ENCODE measurements at regions not wholly inside any gene's neighbourhood (a gene's known extent, or its start where the extent isn't known, plus 50 kb on each side); places are given as distances from the start of the nearest gene placed in this dataset.
"Not testable (repeated sequence)": the region's sequence is repeated elsewhere in the genome, so short reads cannot be mapped to it uniquely, and the experiment has no call there.

DNA sequence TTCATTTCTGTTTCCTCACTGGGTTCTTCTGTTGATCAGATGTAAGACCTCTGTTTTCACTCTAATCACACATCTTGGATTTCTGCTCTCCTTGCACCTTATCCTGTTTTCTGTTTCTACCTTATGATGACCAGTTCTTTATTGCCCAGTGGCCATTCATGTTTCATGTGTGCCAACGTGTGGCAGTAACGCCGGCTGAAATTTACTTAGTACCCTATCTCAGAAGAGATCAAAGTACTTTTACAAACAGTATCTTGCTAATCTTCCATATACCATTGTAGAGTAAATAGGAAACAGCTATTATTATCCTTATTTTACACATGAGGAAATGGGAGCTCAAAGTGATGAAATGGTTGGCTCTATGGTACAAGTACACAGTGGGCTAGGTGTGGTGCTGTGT, 74.0 kb downstream of the GATA3 start:
- no peak for DNase-seq (ENCODE audit: low spot score)
- no peak for ATAC-seq

DNA sequence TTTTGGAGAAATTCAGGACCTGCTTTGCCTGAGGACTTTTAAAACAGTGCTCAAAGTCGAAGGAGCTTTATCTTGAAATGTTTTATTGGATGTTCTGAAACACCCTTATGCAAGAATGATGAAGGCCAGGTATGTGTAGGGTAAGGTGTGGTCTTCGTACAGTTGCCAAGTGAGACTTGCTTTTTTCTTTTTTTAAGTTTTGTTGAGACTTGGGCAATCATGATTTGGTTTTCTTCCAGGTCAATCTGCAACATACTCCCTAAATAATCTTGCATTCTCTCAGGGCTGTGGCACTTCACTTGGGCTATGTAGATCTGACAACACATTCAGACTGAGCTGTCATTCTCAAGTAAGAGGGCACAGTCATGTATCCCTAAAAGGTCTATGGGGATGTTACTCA, 75.0 kb downstream of the GATA3 start:
- no peak for DNase-seq (ENCODE audit: low spot score)

DNA sequence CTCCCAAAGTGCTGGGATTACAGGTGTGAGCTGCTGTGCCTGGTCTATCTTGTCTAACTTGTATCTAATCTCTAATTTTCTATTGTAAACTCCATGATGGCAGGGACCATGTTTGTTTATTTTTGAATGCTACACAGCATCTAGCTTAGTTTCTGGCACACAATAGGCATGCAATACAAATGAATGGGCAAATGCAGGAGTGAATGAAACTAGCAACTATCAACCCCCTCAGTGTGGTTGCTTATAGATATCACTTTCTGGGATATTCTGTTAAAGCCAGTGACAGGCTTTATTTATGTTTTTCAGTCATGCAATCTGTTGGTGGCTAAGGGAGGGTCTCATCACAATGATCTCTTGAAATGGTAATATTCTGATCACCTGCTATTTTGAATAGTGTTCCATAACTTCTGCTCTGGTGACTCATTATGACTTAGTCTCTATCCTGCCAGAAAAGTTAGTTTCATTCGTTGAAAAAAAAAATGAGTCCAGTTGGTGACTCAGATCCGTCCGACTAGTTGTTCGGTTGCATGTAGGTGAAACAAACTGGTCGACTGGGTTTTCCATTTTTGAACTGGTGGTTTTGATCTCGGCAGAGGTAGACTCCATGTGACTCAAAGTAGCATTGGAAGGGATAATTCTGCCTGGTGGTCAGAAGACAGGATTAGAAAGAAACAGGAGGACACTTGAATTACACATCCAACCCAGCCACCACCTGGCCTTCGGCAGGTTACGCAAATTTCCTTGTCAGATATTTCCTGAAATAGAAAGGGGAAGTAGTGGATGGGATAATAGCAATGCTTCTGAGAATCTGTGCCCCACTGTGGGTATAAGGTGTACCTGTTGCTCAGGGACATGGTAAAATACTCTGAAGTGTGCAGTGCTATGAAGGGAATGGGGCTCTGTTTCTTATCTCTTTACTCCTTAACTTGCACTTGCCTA, 76.8 kb downstream of the GATA3 start:
- ATAC-seq, result no peak
- no peak for DNase-seq (ENCODE audit: low spot score)

More for the DNA sequence above, 75.0 kb downstream of the GATA3 start:
- ATAC-seq, result no peak

DNA sequence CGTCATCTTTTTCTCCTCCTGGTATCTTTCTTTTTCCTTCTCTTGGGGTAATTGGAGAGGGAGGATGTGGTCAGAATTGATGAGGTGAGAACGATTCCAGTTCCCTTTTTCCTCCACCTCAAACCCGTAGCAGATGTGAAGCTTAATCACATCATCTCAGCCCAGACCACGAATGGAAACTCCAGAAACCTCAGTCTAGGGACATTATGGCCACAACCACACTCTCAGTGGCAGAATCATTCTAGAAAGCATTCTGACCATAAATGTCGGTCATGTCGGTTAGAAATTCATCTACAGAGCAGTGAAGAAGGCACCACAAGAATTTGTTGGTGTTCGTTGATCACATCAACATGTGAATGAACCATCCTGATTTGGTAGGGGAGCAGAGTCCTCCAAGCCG, 78.7 kb downstream of the GATA3 start:
- no peak for ATAC-seq
- DNase-seq (ENCODE audit: low spot score), result no peak

DNA sequence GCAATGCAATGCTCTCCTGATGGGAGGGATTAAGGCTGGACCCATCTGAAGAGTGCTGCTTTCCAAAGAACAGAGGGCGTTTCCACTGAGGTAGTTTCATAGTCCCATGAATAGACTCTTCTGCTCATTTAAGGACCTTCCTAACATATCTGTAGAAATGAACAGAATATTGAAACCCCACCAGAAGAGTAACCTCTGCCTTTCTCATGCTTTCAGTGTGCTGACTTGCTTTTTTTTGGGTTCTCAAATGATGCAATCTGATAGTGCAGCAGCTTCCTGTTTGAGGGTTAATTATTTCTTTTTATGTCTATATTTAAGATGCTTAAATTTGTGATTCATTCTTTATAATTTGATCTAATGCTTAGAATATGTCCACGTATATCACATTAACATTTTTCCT, 82.2 kb downstream of the GATA3 start:
- DNase-seq (ENCODE audit: low spot score) (no peak), ATAC-seq (no peak)

DNA sequence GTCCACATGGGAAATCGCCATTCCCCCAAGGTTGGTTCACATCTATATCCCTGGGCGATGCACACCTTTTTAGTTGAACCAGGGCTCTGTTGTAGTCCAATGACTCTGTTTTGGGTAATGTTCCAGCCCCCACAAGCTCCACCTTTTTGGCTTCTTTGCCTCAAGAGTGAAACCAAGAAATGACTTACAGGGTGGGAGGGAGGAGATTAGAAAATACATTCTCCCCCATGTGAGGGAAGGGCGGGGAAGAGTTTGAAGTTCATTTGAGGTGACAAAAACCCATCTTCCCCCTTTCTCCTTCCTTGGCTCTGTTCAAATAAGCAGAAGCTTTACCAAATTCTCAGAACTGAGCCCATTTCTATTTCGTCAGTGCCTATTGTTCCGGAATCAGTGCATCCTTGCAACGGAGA, 82.8 kb downstream of the GATA3 start:
- no peak for DNase-seq (ENCODE audit: low spot score)
- ATAC-seq, result no peak

DNA sequence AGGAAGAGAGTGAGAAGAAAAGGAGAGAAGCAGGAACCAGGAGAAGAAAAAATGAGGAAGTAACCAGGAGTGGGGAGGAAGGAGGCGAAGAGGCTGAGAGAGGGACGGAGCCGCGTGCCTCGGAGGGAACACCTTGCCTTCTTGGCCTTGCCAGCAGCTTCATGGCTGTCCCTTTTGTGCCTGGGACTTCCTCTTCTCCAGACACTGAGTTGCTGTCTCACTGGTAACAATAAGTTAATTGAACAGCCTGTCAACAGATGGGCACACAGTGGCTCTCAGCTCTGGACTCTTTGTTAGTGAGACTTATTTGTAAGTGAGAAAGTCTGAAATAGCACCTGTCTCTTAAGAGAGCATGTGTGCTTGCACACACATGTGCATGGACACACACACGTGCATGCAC, 83.2 kb downstream of the GATA3 start:
- DNase-seq (ENCODE audit: low spot score), result no peak
- ATAC-seq, result no peak

DNA sequence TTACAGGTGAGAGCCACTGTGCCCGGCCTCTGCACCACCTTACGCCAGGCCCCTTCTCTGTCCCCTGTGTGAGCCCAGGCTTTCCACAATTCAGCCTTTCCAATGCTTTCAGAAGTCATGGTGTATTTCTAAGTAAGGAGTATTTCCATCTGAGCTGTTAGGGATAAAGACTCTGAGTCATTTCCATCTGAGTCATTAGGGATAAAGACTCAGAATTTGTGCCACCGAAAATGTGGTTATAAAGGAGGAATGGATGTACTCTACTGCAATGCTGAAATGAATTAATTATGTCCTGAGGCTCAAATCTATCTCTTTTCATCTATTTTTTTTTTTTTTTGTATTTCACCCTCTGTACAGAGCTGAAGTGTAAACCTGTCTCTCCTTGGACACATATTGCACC, 84.0 kb downstream of the GATA3 start:
- ATAC-seq, result no peak
- no peak for DNase-seq (ENCODE audit: low spot score)

DNA sequence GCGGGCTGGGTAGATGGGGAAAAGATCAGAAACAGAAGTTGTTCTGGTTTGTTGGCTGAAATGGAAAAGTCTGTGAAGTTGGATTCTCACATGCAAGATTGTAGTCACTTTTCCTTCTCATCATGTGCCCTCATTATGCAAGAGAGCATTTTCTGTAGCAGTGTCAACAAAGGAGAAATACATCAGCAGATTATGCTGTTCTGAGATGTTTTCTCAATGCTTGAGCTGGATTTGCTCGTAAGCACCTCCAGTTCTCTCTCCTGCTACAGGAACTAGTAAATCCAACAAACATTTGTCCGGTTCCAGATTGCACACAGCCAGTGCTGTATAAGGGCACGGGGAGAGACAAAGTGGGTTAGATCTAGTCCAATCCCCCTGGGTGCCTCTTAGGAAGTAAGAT, 90.0 kb downstream of the GATA3 start:
- ATAC-seq (no peak), DNase-seq (ENCODE audit: low spot score) (no peak)

DNA sequence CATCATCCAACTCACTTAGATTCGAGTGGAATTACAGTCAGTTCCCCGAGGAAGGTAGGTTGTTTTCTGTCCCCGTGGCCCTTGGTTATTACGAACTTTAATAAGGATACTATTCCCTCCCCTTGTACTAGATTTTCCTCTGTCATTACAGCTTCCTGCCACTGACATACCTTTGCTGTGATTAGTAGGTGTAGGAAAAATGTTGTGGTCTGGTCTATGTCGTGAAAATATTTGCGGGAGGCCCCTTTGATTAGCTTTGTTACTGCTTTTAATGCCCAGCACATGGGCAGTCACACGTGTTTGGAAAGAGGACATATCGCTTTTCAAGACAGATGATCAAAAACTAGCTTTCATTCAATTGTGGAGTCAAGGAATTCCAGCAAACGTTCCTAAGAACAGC, 92.2 kb downstream of the GATA3 start:
- ATAC-seq, result no peak
- DNase-seq (ENCODE audit: low spot score), result no peak

DNA sequence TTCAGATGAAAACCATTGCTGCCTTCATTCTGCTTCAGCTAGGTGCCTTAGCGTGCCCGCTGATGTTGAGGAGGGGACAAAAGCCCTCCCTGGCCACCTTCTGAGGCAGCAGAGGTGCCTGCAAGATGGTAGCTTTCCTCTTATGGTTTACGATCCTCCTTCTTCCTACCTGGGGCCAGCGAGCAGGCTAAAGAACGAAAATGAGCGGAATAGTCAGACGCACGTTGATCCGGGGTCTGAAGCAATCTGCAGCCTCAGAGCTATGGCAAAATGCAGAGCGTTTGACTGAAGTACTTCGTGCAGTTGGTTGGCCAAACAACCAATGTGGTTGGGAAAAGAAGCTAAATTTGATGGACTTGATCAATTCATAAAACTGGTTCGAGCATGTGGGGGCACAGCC, 95.5 kb downstream of the GATA3 start:
- DNase-seq (ENCODE audit: low spot score), result no peak
- ATAC-seq, result no peak

DNA sequence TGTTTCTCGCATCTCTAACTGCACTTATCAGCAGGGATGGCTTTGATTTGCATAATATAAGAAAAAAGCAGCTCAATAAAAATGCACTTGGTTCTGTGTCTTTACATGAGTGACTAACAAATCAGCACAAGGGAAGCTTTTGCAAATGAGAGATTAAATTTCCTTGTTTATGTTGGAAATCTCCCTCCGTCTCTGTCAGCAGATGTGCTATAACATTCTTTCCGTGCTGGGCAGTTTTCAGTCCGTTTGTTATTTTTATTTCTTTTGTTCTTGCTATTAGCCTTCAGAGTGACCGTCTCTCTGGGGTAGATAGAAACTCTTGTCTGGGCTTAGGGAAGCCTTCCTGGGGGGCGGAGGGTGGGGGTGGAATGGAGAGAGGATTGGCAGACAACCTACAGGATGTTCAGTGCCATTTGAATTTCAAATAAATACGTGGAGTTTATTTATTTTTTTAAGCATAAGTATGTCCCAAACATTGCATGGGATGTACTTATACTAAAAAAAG, 96.0 kb downstream of the GATA3 start:
- DNase-seq (ENCODE audit: low spot score) (no peak), ATAC-seq (no peak)

DNA sequence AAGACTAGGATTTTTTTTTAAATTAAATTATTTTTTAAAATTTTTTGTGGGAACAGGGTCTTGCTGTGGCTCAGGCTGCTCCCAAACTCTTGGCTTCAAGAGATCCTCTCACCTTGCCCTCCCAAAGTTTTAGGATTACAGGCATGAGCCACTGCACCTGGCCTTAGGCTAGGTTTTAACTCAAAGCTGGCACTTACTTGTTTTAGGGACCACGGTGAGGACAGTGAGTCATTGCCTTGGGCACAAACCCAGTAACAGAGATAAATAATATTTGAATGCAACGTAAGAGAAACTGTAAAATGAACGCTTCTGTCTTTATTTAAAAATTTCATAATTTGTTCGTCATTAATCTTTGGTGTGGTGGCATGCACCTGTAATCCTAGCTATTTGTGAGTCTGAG, 96.6 kb downstream of the GATA3 start:
- DNase-seq (ENCODE audit: low spot score), result no peak
- ATAC-seq, result no peak

DNA sequence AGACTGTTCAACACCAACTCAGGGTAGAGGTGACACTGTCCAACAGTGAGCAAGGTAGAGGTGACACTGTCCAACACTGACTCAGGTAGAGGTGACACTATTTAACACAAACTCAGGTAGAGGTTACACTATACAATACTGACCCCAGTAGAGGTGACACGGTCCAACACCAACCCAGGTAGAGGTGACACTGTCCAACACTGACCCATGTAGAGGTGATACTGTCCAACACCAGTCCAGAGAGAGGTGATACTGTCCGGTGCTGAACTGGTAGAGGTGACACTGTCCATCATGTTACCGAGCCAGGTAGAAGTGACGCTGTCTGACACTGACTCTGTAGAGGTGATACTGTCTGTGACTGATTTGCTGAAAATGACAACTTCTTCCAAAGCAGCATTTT, 102.4 kb downstream of the GATA3 start:
- ATAC-seq (no peak), DNase-seq (ENCODE audit: low spot score) (no peak)

DNA sequence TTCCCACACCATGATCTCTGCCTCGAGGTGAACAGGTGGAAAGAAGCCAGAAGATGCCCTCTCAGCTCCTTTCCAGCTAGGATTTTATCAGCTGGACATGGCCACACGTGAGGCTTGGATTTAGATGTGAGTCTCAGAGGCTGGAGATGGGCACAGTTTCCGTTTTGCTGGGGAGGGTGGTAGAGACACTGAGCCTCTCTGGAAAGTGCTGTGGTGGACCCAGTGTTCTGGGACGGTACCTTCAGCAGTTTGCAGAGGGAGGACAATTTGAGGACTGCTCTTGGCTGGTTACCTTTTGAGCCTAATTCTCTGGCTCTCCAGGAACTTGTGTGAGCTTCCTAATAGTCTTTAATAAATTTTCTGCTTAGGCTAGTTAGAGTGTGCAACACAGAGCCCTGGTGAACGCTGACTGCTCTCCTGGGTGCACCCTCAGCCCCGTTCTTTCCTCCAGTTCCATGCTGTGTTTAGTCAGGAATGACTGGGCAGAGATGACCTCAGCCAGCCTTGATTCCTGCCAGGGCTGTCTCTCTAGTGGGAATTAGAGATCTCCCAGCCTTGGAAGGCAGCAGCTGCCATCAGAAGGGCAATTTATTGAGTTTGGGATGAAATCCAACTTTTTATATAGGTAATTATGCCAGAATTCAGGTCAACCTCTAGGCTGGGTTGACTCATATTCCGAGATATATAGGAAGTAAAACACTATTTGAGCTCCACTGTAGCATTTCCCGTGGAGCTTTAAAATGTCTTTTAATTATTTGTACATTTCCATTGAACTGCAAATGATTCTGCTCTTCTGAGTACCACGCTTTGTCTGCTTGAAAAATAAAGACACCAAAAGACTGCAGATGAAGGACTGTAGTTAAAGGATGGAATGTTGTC, 103.9 kb downstream of the GATA3 start:
- DNase-seq (ENCODE audit: low spot score), result no peak
- no peak for ATAC-seq

DNA sequence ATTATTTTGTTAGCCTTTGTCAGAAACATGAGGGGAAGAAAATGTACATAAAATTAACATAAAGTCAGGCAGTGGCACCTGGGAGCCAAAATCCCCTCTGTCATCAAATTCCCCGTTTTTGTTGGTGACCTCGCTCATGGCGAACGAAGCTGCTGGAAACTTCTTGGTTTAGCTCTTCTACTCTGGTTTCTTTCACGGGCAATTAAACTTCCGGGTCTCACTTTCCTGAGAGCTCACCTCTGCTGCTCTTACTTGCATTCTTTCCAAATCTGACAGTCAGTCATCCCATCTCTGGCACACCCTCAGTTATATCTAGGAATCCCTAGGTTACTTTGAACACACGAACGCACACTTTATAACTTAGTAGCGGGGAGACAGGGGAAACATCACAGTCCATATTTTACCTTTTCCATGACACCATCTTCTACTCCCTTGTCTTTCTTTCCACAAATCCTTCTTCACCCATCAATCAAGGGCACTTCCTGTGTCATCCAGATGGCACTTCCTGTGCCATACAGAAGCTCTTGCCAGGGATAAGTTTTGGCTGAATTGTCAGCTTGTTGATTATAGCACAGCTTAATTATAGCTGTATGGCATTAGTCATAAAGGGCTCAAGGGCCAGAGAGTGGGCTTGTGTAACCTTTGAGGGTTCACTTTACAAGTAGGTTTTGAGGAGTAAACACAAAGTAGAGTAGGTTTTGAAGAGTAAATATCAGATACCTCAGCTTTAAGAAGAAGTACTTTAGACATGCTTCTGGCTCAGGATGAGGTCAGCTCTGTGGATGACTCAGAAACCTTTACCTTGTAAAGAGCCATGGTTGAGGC, 105.1 kb downstream of the GATA3 start:
- no peak for DNase-seq (ENCODE audit: low spot score)
- no peak for ATAC-seq

DNA sequence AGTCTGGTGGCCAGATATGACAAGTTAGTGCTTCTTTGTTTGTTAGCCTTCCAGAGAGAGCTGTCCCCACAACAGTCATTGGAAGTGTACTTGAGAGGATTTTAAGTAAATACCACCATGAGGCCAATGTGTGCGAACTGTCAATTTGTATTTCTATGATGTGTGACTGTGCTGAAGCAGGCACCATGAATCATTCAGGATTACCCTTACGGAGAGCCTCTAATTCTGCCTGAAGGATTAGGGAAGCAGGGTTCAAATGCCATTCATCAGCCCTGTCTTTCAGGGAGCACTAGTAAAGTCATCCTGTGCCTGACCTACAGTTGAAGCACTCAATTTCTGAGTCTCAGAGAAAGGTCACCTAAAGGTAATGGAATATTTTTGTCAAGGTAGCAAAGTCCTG, 109.3 kb downstream of the GATA3 start:
- ATAC-seq (no peak), DNase-seq (ENCODE audit: low spot score) (no peak)

DNA sequence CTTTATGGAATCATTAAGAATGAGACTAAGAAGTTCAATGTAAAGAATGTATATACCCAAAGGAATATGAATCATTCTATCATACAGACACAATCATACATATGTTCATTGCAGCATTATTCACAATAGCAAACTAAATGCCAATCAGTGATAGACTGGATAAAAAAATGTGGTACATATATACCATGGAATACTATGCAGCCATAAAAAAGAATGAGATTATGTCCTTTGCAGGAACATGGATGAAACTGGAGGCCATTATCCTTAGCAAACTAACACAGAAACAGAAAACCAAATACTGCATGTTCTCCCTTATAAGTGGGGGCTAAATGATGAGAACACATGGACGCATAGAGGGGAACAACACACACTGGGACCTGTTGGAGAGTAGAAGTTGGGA, 110.2 kb downstream of the GATA3 start:
- ATAC-seq; DNase-seq (ENCODE audit: low spot score): not testable (repeated sequence)

DNA sequence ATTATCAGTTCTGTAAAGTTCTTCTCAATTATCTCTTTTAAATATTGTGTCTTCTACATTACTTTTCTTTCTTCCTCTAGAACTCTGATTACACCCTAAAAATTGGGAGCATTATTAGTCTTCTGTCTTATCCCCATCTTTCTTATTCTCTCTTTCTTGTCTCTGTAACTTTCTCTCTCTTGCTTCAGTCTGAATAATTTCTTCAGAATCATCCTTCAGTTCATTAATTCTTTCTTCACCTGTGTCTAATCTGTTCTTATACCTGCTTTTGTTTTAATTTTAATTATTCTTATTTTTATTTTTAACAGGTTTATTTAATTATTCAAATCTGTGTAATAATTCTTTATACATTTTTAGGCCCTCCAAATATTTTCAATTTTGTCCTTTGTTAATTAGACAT, 114.3 kb downstream of the GATA3 start:
- ATAC-seq, result no peak
- DNase-seq (ENCODE audit: low spot score), result no peak

DNA sequence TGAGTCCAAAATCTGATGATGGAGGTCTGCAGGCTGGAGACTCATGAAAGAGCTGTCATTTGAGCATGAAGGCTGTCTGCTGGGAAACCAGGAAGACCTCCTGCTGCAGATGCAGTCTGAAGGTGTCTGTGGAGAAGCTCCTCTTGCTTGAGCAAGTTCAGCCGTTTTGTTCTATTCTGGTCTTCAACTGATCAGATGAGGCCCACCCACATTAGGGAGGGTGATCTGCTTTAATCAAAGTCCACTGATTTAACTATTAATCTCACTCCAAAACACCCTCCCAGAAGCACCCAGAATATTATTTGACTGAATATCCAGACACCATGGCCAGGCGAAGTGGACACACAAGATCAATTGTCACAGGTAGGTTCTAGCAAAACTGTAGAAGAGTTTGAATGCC, 116.5 kb downstream of the GATA3 start:
- no peak for DNase-seq (ENCODE audit: low spot score)

DNA sequence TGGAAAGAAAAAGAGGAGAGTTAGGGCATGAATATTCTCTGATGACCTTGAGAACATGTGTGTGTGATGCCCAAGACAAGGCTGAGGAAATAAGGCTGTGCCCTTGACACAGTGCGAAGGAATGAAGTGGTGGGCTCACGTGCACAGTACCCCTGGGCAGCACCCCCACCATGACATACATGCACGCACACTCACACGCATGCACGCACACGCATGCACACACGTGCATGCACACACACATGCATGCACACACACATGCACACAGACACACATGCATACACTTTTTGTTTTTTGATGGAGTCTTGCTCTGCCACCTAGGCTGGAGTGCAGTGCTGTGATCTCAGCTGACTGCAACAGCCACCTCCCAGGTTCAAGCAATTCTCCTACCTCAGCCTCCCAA, 118.1 kb downstream of the GATA3 start:
- ATAC-seq (no peak), DNase-seq (ENCODE audit: low spot score) (no peak)

More for the DNA sequence above, 116.5 kb downstream of the GATA3 start:
- no peak for ATAC-seq

All from left lobe of liver (tissue), 2 donors.